Suprapubic skin (tissue), 4 donors: ENCODE measurements at regions not wholly inside any gene's neighbourhood (a gene's known extent, or its start where the extent isn't known, plus 50 kb on each side); places are given as distances from the start of the nearest gene placed in this dataset.

Experiments
- EP300 ChIP-seq: sonication (generic); formaldehyde crosslinking; IDR thresholded peaks from one replicate; pipeline ENCODE4 v1.6.1; 2017; ENCODE audit warnings: antibody characterized with exemption
- POLR2AphosphoS5 ChIP-seq, 3 donors: sonication (generic); formaldehyde crosslinking; IDR thresholded peaks; one replicate each; pipeline ENCODE4 v1.6.1; 2017; ENCODE audit warnings: antibody characterized with exemption in 3 of 3
- TF ChIP-seq, protein P1 (sequence below), 2 donors: fragments of 200-600 bp in 1 of 2; fragments of 450-650 bp in 1 of 2; sonication (generic) in 1 of 2; IDR thresholded peaks; one replicate each; pipeline ENCODE4 v1.5.1; 2016 to 2019; ENCODE audit warnings: antibody characterized with exemption in 2 of 2, mild to moderate bottlenecking in 1 of 2, moderate library complexity in 1 of 2

DNA sequence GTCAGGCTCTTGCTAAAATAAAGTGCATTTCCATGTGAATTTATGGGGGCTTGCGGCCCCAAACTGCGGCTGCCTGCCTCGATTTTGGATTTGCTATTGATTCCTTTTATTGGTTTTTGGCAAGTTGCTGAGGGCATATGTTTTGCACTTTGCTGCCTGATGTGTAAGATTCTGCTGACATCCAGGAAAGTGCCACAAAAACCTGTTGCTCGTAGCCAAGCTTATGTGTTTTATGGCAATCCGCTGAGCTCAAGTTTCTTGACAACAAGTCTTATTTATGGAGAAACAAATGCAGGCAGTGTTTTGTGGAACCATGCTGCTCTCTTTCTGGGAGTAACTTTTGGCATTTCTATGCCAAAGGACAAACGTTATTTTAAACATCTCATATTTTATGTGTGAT is 97.3 kb upstream of the DDIT4L start:
- TF ChIP-seq, protein P1, sequence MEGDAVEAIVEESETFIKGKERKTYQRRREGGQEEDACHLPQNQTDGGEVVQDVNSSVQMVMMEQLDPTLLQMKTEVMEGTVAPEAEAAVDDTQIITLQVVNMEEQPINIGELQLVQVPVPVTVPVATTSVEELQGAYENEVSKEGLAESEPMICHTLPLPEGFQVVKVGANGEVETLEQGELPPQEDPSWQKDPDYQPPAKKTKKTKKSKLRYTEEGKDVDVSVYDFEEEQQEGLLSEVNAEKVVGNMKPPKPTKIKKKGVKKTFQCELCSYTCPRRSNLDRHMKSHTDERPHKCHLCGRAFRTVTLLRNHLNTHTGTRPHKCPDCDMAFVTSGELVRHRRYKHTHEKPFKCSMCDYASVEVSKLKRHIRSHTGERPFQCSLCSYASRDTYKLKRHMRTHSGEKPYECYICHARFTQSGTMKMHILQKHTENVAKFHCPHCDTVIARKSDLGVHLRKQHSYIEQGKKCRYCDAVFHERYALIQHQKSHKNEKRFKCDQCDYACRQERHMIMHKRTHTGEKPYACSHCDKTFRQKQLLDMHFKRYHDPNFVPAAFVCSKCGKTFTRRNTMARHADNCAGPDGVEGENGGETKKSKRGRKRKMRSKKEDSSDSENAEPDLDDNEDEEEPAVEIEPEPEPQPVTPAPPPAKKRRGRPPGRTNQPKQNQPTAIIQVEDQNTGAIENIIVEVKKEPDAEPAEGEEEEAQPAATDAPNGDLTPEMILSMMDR (IDR thresholded peaks at IDR 0.05) = no peak
- TF ChIP-seq EP300 = no peak
- no peak for TF ChIP-seq POLR2AphosphoS5 (IDR thresholded peaks at IDR 0.05)
